ENCODE measurements at regions not wholly inside any gene's neighbourhood (a gene's known extent, or its start where the extent isn't known, plus 50 kb on each side); places are given as distances from the start of the nearest gene placed in this dataset.

GRCh38 chr16:6200861-6201260, 1103.3 kb upstream of the EEF2KMT start:
- TF ChIP-seq CTCF (IDR thresholded peaks at IDR 0.05) (no peak), POLR2AphosphoS5 (IDR thresholded peaks at IDR 0.05) (no peak)

Data from breast epithelium (tissue), 3 donors.